ENCODE measurements at regions not wholly inside any gene's neighbourhood (a gene's known extent, or its start where the extent isn't known, plus 50 kb on each side); places are given as distances from the start of the nearest gene placed in this dataset.

DNA sequence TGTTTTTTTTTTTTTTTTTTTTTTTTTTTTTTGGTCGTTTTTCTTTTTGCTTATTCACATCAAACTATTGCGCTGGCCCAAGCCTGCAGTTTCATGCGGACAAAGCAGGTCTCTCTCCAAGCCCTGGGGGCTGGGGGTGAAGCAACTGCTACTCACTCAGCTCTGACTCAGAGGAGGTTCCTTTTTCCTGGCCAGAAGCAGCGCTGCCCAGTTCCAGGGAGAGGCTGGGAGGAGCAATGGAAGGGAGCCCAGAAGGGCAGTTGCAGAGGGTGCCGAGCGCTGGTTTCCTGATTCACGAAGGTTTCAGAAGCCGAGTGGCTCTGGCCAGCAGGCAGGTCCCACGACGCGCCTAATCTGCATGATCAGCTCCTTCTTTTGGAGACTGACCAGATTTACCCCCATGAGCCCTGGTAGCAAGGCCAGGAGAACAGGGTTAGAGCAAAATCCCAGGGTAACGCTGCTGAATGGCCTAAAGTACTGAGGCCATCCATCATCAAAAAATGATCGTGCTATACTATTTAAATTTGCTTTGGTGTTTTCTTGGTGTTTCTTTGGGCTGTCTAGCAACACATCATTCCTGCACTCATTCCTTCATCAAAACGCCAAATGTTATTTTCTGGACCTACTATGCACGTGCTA lies 144.7 kb upstream of the SOX9 start:
- ChIA-PET CTCF (interaction anchor here (0.9 to 1.5 kb wide), 2 partner anchors 26 to 28 kb away, joined by 3 to 4 read pairs; no protein-coding TSS in a partner anchor), POLR2A (interaction anchor here (0.9 kb wide), 1 partner anchor 10 kb away, joined by 8 read pairs; no protein-coding TSS in a partner anchor)
- FAIRE-seq (peak; percentile 51), ATAC-seq (peak; percentile 98 to 99), DNase-seq (ENCODE audit: low read depth in 1 of 2, low spot score in 1 of 2) (peak; percentile 85 to 86)
- Histone ChIP-seq H3K4me2 (peak overlapping the region; percentile 61), H3K27ac (peak overlapping the region; percentile 58 to 86), H3K4me3 (no peak overlapping the region), H3K9me3 (no peaks in the 10 kb centered on the region), H3K4me1 (peaks cover 12% of the 10 kb centered on the region)
- WGBS (ENCODE audit: missing lambda C conversion rate), result 30% methylated on average over 15 of the region's 15 CpGs
- TF ChIP-seq EP300 (IDR thresholded peaks at IDR 0.05) (no peak), HOXB5 (CRISPR knock-in tag; IDR thresholded peaks at IDR 0.05) (no peak), POLR2A (IDR thresholded peaks at IDR 0.05; ENCODE audit: low read length) (no peak), JUN (IDR thresholded peaks at IDR 0.05) (no peak), MAZ (IDR thresholded peaks at IDR 0.05; ENCODE audit: borderline replicate concordance, low read depth, low read length) (no peak), NPAS2 (CRISPR knock-in tag; IDR thresholded peaks at IDR 0.05; ENCODE audit: borderline replicate concordance) (no peak), JUNB (IDR thresholded peaks at IDR 0.05) (no peak), RARB (CRISPR knock-in tag; IDR thresholded peaks at IDR 0.05) (no peak), NR3C1 (IDR thresholded peaks at IDR 0.05) (no peak), ZFP36 (IDR thresholded peaks at IDR 0.05; ENCODE audit: borderline replicate concordance, partially characterized antibody) (no peak), FOXS1 (CRISPR knock-in tag; IDR thresholded peaks at IDR 0.05) (no peak), GATA3 (IDR thresholded peaks at IDR 0.05; ENCODE audit: borderline replicate concordance) (no peak), CHD4 (IDR thresholded peaks at IDR 0.05; ENCODE audit: borderline replicate concordance) (no peak), KDM1A (IDR thresholded peaks at IDR 0.05; ENCODE audit: low read depth) (no peak), SREBF2 (IDR thresholded peaks at IDR 0.05) (no peak), MAFK (IDR thresholded peaks at IDR 0.05; ENCODE audit: partially characterized antibody) (peak; percentile 52), BCL3 (IDR thresholded peaks at IDR 0.05) (no peak), PHF8 (IDR thresholded peaks at IDR 0.05; ENCODE audit: borderline replicate concordance, low read depth) (no peak), HOXA7 (CRISPR knock-in tag; IDR thresholded peaks at IDR 0.05) (no peak), CEBPB (IDR thresholded peaks at IDR 0.05) (peak in 1 of 2 experiments; percentile 86; a peak in 3 of 4 replicates), TP53 (CRISPR knock-in tag; IDR thresholded peaks at IDR 0.05) (no peak), POLR2AphosphoS2 (conservative IDR thresholded peaks at IDR 0.05; ENCODE audit: low read length) (no peak), RCOR1 (IDR thresholded peaks at IDR 0.05; ENCODE audit: low read depth, low read length) (no peak), EHMT2 (IDR thresholded peaks at IDR 0.05; ENCODE audit: low read depth) (no peak), RAD21 (conservative IDR thresholded peaks at IDR 0.05 in 1 of 2, IDR thresholded peaks at IDR 0.05 in 1 of 2) (no peak), SMC3 (IDR thresholded peaks at IDR 0.05) (0 out of 3 replicates have a peak, but pooled peaks have one; percentile 22), USF2 (IDR thresholded peaks at IDR 0.05) (no peak), FOSL2 (IDR thresholded peaks at IDR 0.05) (no peak), FOSL2 (CRISPR knock-in tag; IDR thresholded peaks at IDR 0.05) (peak; percentile 84)
- TF ChIP-seq, protein P1, sequence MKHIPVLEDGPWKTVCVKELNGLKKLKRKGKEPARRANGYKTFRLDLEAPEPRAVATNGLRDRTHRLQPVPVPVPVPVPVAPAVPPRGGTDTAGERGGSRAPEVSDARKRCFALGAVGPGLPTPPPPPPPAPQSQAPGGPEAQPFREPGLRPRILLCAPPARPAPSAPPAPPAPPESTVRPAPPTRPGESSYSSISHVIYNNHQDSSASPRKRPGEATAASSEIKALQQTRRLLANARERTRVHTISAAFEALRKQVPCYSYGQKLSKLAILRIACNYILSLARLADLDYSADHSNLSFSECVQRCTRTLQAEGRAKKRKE (CRISPR knock-in tag; IDR thresholded peaks at IDR 0.05; ENCODE audit: low read depth), result no peak
- TF ChIP-seq, protein P2, sequence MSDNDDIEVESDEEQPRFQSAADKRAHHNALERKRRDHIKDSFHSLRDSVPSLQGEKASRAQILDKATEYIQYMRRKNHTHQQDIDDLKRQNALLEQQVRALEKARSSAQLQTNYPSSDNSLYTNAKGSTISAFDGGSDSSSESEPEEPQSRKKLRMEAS (IDR thresholded peaks at IDR 0.05), result peak; percentile 57; the same call in 1 of the 2 replicates
- TF ChIP-seq, protein P3, sequence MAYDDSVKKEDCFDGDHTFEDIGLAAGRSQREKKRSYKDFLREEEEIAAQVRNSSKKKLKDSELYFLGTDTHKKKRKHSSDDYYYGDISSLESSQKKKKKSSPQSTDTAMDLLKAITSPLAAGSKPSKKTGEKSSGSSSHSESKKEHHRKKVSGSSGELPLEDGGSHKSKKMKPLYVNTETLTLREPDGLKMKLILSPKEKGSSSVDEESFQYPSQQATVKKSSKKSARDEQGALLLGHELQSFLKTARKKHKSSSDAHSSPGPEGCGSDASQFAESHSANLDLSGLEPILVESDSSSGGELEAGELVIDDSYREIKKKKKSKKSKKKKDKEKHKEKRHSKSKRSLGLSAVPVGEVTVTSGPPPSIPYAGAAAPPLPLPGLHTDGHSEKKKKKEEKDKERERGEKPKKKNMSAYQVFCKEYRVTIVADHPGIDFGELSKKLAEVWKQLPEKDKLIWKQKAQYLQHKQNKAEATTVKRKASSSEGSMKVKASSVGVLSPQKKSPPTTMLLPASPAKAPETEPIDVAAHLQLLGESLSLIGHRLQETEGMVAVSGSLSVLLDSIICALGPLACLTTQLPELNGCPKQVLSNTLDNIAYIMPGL (CRISPR knock-in tag; IDR thresholded peaks at IDR 0.05; ENCODE audit: borderline replicate concordance), result no peak
- TF ChIP-seq, protein P4, sequence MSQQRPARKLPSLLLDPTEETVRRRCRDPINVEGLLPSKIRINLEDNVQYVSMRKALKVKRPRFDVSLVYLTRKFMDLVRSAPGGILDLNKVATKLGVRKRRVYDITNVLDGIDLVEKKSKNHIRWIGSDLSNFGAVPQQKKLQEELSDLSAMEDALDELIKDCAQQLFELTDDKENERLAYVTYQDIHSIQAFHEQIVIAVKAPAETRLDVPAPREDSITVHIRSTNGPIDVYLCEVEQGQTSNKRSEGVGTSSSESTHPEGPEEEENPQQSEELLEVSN (IDR thresholded peaks at IDR 0.05; ENCODE audit: borderline replicate concordance, low read depth), result 0 out of 2 replicates have a peak, but pooled peaks have one; percentile 28
